Right lobe of liver (tissue), 4 donors: ENCODE measurements at regions not wholly inside any gene's neighbourhood (a gene's known extent, or its start where the extent isn't known, plus 50 kb on each side); places are given as distances from the start of the nearest gene placed in this dataset.

Source experiments
- POLR2A ChIP-seq: fragments of 450-650 bp; IDR thresholded peaks from one replicate; pipeline ENCODE4 v1.6.1; 2017; ENCODE audit warnings: antibody characterized with exemption, mild to moderate bottlenecking
- TF ChIP-seq, protein P1 (sequence below), 4 donors: fragments of 200-600 bp in 3 of 4; fragments of 450-650 bp in 1 of 4; IDR thresholded peaks; one replicate each; pipeline versions ENCODE4 v1.5.1 to v1.8.0; 2016 to 2022; ENCODE audit warnings: antibody characterized with exemption in 4 of 4, mild to moderate bottlenecking in 2 of 4
- donor health status: DM: no; HTN: no; CAD: no.
- donor health status: DM: no; HTN: no; CAD: no.
- donor health status: DM: no; HTN: yes; CAD: no.

DNA sequence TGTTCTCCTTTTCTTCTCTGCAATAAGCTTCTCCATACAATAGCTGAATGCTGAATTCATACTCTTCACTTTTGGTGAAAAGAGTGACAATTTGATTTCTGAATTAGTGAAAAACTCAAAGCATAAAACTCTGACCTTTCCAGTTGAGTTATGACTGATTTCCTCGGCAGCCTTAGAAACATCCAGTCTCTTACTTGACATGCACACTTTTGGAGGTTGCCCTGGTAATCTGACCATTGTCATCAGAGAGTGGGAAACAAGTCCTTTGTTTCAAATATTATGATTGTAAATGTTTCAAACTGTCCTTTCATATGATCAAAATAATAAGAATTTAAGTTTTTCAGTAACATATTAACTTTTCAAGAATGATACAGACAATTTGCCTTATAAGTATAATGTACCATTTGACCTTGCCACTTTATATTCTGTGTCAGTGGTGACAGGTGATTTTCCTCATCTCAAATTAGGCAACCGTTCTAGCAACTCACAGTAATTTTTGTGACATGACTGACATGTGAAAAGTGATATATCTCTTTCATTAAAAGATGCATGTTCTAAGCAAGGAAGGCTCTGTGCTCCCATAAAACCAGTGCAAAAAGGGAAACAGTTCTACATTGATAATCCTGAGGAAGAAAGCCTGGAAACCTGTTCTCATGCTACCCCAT is 507.6 kb upstream of the ROBO2 start:
- TF ChIP-seq, protein P1, sequence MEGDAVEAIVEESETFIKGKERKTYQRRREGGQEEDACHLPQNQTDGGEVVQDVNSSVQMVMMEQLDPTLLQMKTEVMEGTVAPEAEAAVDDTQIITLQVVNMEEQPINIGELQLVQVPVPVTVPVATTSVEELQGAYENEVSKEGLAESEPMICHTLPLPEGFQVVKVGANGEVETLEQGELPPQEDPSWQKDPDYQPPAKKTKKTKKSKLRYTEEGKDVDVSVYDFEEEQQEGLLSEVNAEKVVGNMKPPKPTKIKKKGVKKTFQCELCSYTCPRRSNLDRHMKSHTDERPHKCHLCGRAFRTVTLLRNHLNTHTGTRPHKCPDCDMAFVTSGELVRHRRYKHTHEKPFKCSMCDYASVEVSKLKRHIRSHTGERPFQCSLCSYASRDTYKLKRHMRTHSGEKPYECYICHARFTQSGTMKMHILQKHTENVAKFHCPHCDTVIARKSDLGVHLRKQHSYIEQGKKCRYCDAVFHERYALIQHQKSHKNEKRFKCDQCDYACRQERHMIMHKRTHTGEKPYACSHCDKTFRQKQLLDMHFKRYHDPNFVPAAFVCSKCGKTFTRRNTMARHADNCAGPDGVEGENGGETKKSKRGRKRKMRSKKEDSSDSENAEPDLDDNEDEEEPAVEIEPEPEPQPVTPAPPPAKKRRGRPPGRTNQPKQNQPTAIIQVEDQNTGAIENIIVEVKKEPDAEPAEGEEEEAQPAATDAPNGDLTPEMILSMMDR (IDR thresholded peaks at IDR 0.05), result no peak
- no peak for TF ChIP-seq POLR2A
